ENCODE measurements at regions not wholly inside any gene's neighbourhood (a gene's known extent, or its start where the extent isn't known, plus 50 kb on each side); places are given as distances from the start of the nearest gene placed in this dataset.

GRCh38 chr10:106255111-106255678, 909.3 kb downstream of the SORCS1 start:
- DNase-seq (no peak), ATAC-seq (ENCODE audit: insufficient read depth, low FRiP score) (no peak)
- no peaks in the 10 kb centered on the region for H3K27me3 ChIP-seq (ENCODE audit: control insufficient read depth in 3 of 3, insufficient read depth in 3 of 3, low read length in 2 of 3)
- no peaks in the 10 kb centered on the region for H3K36me3 ChIP-seq (ENCODE audit: control insufficient read depth in 4 of 4, insufficient read depth in 4 of 4, low read length in 4 of 4)
- no peaks in the 10 kb centered on the region for H3K4me1 ChIP-seq (ENCODE audit: control insufficient read depth in 5 of 5, insufficient read depth in 5 of 5, low read length in 5 of 5)
- no peak overlapping the region for H3K4me3 ChIP-seq
- WGBS, 2 donors: 75 to 77% methylated on average over 6 of the region's 6 CpGs
- H3K27ac ChIP-seq (ENCODE audit: low read depth in 1 of 2, low read length in 1 of 2): no peak overlapping the region
- no peaks in the 10 kb centered on the region for H3K9me3 ChIP-seq (ENCODE audit: control insufficient read depth in 4 of 4, insufficient read depth in 3 of 4, low read length in 3 of 4)
- TF ChIP-seq CTCF (IDR thresholded peaks at IDR 0.05; ENCODE audit: control extremely low read depth, extremely low read depth): no peak
- no peak overlapping the region for H3K9ac ChIP-seq (ENCODE audit: insufficient read depth in 1 of 2, low read length in 2 of 2)

- no peak for DNase-seq
- Histone ChIP-seq H3K9ac (ENCODE audit: insufficient read depth in 1 of 2, low read length in 2 of 2) (no peak overlapping the region), H3K9me3 (ENCODE audit: control insufficient read depth in 4 of 4, insufficient read depth in 3 of 4, low read length in 3 of 4) (no peaks in the 10 kb centered on the region), H3K27me3 (ENCODE audit: control insufficient read depth in 3 of 3, insufficient read depth in 3 of 3, low read length in 2 of 3) (no peaks in the 10 kb centered on the region), H3K27ac (ENCODE audit: low read depth in 1 of 2, low read length in 1 of 2) (no peak overlapping the region), H3K36me3 (ENCODE audit: control insufficient read depth in 4 of 4, insufficient read depth in 4 of 4, low read length in 4 of 4) (no peaks in the 10 kb centered on the region), H3K4me3 (no peak overlapping the region), H3K4me1 (ENCODE audit: control insufficient read depth in 5 of 5, insufficient read depth in 5 of 5, low read length in 5 of 5) (no peaks in the 10 kb centered on the region)
- no peak for ATAC-seq (ENCODE audit: insufficient read depth, low FRiP score)
- no peak for TF ChIP-seq CTCF (IDR thresholded peaks at IDR 0.05; ENCODE audit: control extremely low read depth, extremely low read depth)
- 77 to 85% methylated on average over 7 of the region's 7 CpGs for WGBS, 2 donors
Measured at GRCh38 chr10:106254071-106254470, 910.4 kb downstream of the SORCS1 start.

GRCh38 chr10:106252541-106252940, 912.0 kb downstream of the SORCS1 start:
- no peaks in the 10 kb centered on the region for H3K27me3 ChIP-seq (ENCODE audit: control insufficient read depth in 3 of 3, insufficient read depth in 3 of 3, low read length in 2 of 3)
- H3K4me1 ChIP-seq (ENCODE audit: control insufficient read depth in 5 of 5, insufficient read depth in 5 of 5, low read length in 5 of 5): no peaks in the 10 kb centered on the region
- no peak overlapping the region for H3K27ac ChIP-seq (ENCODE audit: low read depth in 1 of 2, low read length in 1 of 2)
- TF ChIP-seq CTCF (IDR thresholded peaks at IDR 0.05; ENCODE audit: control extremely low read depth, extremely low read depth): no peak
- no peak overlapping the region for H3K9ac ChIP-seq (ENCODE audit: insufficient read depth in 1 of 2, low read length in 2 of 2)
- H3K4me3 ChIP-seq: no peak overlapping the region
- ATAC-seq (ENCODE audit: insufficient read depth, low FRiP score) (no peak), DNase-seq (no peak)
- no peaks in the 10 kb centered on the region for H3K9me3 ChIP-seq (ENCODE audit: control insufficient read depth in 4 of 4, insufficient read depth in 3 of 4, low read length in 3 of 4)
- no peaks in the 10 kb centered on the region for H3K36me3 ChIP-seq (ENCODE audit: control insufficient read depth in 4 of 4, insufficient read depth in 4 of 4, low read length in 4 of 4)

GRCh38 chr10:106251573-106251972, 912.9 kb downstream of the SORCS1 start:
- no peak for TF ChIP-seq CTCF (IDR thresholded peaks at IDR 0.05; ENCODE audit: control extremely low read depth, extremely low read depth)
- H3K36me3 ChIP-seq (ENCODE audit: control insufficient read depth in 4 of 4, insufficient read depth in 4 of 4, low read length in 4 of 4): no peaks in the 10 kb centered on the region
- H3K27ac ChIP-seq (ENCODE audit: low read depth in 1 of 2, low read length in 1 of 2): no peak overlapping the region
- WGBS, 2 donors: 91 to 95% methylated on average over 1 of the region's 1 CpG
- no peaks in the 10 kb centered on the region for H3K27me3 ChIP-seq (ENCODE audit: control insufficient read depth in 3 of 3, insufficient read depth in 3 of 3, low read length in 2 of 3)
- no peaks in the 10 kb centered on the region for H3K9me3 ChIP-seq (ENCODE audit: control insufficient read depth in 4 of 4, insufficient read depth in 3 of 4, low read length in 3 of 4)
- no peak overlapping the region for H3K9ac ChIP-seq (ENCODE audit: insufficient read depth in 1 of 2, low read length in 2 of 2)
- DNase-seq: no peak
- H3K4me1 ChIP-seq (ENCODE audit: control insufficient read depth in 5 of 5, insufficient read depth in 5 of 5, low read length in 5 of 5): no peaks in the 10 kb centered on the region
- no peak overlapping the region for H3K4me3 ChIP-seq
- ATAC-seq (ENCODE audit: insufficient read depth, low FRiP score): no peak

All from lung (tissue), 11 donors.